B cell (primary cell): ENCODE measurements at regions not wholly inside any gene's neighbourhood (a gene's known extent, or its start where the extent isn't known, plus 50 kb on each side); places are given as distances from the start of the nearest gene placed in this dataset.

Source experiments
- ATAC-seq: fragments of 200-7000 bp; cut with Tn5 transposase; one replicate; pipeline ENCODE4 v1.10.0; 2021; ENCODE audit warnings: low read depth, mild to moderate bottlenecking, moderate number of reproducible peaks, moderate library complexity
- CTCF ChIA-PET: fragments of 350-600 bp; sonication (Branson Sonifier 250); formaldehyde crosslinking; loops from one replicate; lab custom pipeline; 2021; ENCODE audit warnings: antibody characterized with exemption, inconsistent platforms; lab: Charles Lee
- POLR2A ChIA-PET: fragments of 350-600 bp; sonication (Branson Sonifier 250); formaldehyde crosslinking; loops from one replicate; lab custom pipeline; 2021; ENCODE audit warnings: antibody characterized with exemption; lab: Charles Lee
- DNase-seq: peaks from one replicate; pipeline ENCODE4 v3.0.0; 2013
- H2AFZ ChIP-seq: 2 replicates; pipeline ENCODE4 v1.6.1; 2012; ENCODE audit warnings: mild to moderate bottlenecking, low read depth, low read length; ENCODE audit not compliant: insufficient read depth, poor library complexity, severe bottlenecking
- H3K27ac ChIP-seq, 2 donors: 1 replicate in 1 of 2; 2 replicates in 1 of 2; pipeline ENCODE4 v1.5.1; 2012 to 2013; ENCODE audit warnings: low read length in 2 of 2, mild to moderate bottlenecking in 2 of 2, moderate library complexity in 1 of 2
- H3K27me3 ChIP-seq, 4 experiments: fragments of 200-600 bp in 1 of 4; sonication (generic) in 1 of 4; replicated peaks in 1 of 4; 1 replicate in 2 of 4; 2 replicates in 2 of 4; pipeline versions ENCODE4 v1.6.1 to v1.7.0; 2013 to 2016; ENCODE audit warnings: low read length in 3 of 4, mild to moderate bottlenecking in 2 of 4, mixed read lengths in 1 of 4, moderate library complexity in 1 of 4; ENCODE audit not compliant: insufficient read depth in 4 of 4, control insufficient read depth in 3 of 4; ENCODE audit errors: control extremely low read depth in 1 of 4
- H3K36me3 ChIP-seq, 2 experiments: replicated peaks in 1 of 2; 1 replicate in 1 of 2; 2 replicates in 1 of 2; pipeline versions ENCODE4 v1.6.1 to v1.7.1; 2013; ENCODE audit warnings: low read length in 1 of 2; ENCODE audit not compliant: insufficient read depth in 2 of 2, control insufficient read depth in 1 of 2; ENCODE audit errors: control extremely low read depth in 1 of 2, extremely low read depth in 1 of 2
- H3K4me1 ChIP-seq, 2 donors: fragments of 200-600 bp in 1 of 2; sonication (generic) in 1 of 2; 1 replicate in 1 of 2; 2 replicates in 1 of 2; pipeline versions ENCODE4 v1.5.1 to v1.6.1; 2013 to 2017; ENCODE audit warnings: low read length in 2 of 2; ENCODE audit not compliant: control insufficient read depth in 2 of 2, insufficient read depth in 2 of 2
- H3K4me2 ChIP-seq: replicated peaks from 2 replicates; pipeline ENCODE3; 2012; ENCODE audit warnings: mild to moderate bottlenecking, low read depth, low read length; ENCODE audit not compliant: poor library complexity, severe bottlenecking
- H3K4me3 ChIP-seq, 5 experiments: fragments of 200-600 bp in 1 of 5; sonication (generic) in 1 of 5; 1 replicate in 3 of 5; 2 replicates in 2 of 5; pipeline versions ENCODE4 v1.5.1 to v1.7.0; 2011 to 2016; ENCODE audit warnings: low read length in 4 of 5, mild to moderate bottlenecking in 4 of 5, low read depth in 2 of 5, control low read depth in 1 of 5, moderate library complexity in 1 of 5; ENCODE audit not compliant: insufficient read depth in 1 of 5; ENCODE audit errors: control extremely low read depth in 1 of 5, extremely low read depth in 1 of 5
- H3K79me2 ChIP-seq: fragments of 200-600 bp; sonication (generic); one replicate; pipeline ENCODE4 v1.6.0; 2016; ENCODE audit warnings: low read length; ENCODE audit not compliant: control insufficient read depth, insufficient read depth
- H3K9ac ChIP-seq: fragments of 200-600 bp; sonication (generic); 2 replicates; pipeline ENCODE4 v1.6.1; 2017; ENCODE audit warnings: mild to moderate bottlenecking, low read length, moderate library complexity
- H3K9me3 ChIP-seq, 3 donors: one replicate each; pipeline versions ENCODE4 v1.6.1 to v1.7.1; 2013; ENCODE audit warnings: low read length in 2 of 3; ENCODE audit not compliant: control insufficient read depth in 2 of 3, insufficient read depth in 1 of 3; ENCODE audit errors: control extremely low read depth in 1 of 3
- H4K20me1 ChIP-seq: 2 replicates; pipeline ENCODE4 v1.6.0; 2012; ENCODE audit warnings: mild to moderate bottlenecking, low read length; ENCODE audit not compliant: insufficient read depth, control insufficient read depth, poor library complexity, severe bottlenecking
- H3K27ac Mint-ChIP-seq: one replicate; pipeline ENCODE4 v1.8.0; 2021; ENCODE audit warnings: mixed read lengths
- H3K27me3 Mint-ChIP-seq: one replicate; pipeline ENCODE4 v1.8.0; 2021; ENCODE audit warnings: mixed read lengths
- H3K4me1 Mint-ChIP-seq: one replicate; pipeline ENCODE4 v1.8.0; 2021; ENCODE audit warnings: mixed read lengths
- H3K4me3 Mint-ChIP-seq: one replicate; pipeline ENCODE4 v1.8.0; 2021; ENCODE audit warnings: mixed read lengths
- H3K9me3 Mint-ChIP-seq: one replicate; pipeline ENCODE4 v1.8.0; 2022; ENCODE audit warnings: mixed read lengths; ENCODE audit not compliant: insufficient read depth
- CTCF ChIP-seq: fragments of 200-600 bp; IDR thresholded peaks from one replicate; pipeline ENCODE4 v1.8.0; 2022; ENCODE audit warnings: antibody characterized with exemption, mild to moderate bottlenecking
- EZH2 ChIP-seq: IDR thresholded peaks from 2 replicates; pipeline ENCODE4 v1.6.1; 2012; ENCODE audit warnings: borderline replicate concordance, low read depth, mild to moderate bottlenecking, moderate library complexity, low read length; ENCODE audit not compliant: insufficient read depth, poor library complexity, severe bottlenecking
- WGBS: methylation state at CpG from one replicate; pipeline ENCODE4 v1.1.5; 2013; ENCODE audit warnings: missing lambda C conversion rate; ENCODE audit not compliant: insufficient coverage; 5-methylcytosine and 5-hydroxymethylcytosine counted together
- intact Hi-C: fragments of 100-400 bp; cut with micrococcal nuclease; formaldehyde crosslinking; loops from one replicate; pipeline ENCODE4 v1.10.0; 2022

- POLR2A ChIA-PET = no interaction called here
These were observed 330.5 kb downstream of the TFAP2A start for GRCh38 chr6:10084111-10084986.

More at GRCh38 chr6:10084111-10084986, 330.5 kb downstream of the TFAP2A start:
- peaks cover 4% of the 10 kb centered on the region for H3K27me3 Mint-ChIP-seq
- H4K20me1 ChIP-seq = no peaks in the 10 kb centered on the region
- peaks cover 0 to 3% (median 0%) of the 10 kb centered on the region in 3 donors for H3K9me3 ChIP-seq
- H2AFZ ChIP-seq = no peak overlapping the region
- H3K9me3 Mint-ChIP-seq = no peaks in the 10 kb centered on the region
- no peak overlapping the region for H3K27ac Mint-ChIP-seq
- CTCF ChIA-PET = no interaction called here
- no peak for TF ChIP-seq CTCF
- no peak for TF ChIP-seq EZH2
- H3K4me1 Mint-ChIP-seq = no peaks in the 10 kb centered on the region
- no peaks in the 10 kb centered on the region for H3K27me3 ChIP-seq
- no peak overlapping the region for H3K9ac ChIP-seq
- no peak overlapping the region for H3K4me3 ChIP-seq
- no peak overlapping the region for H3K4me2 ChIP-seq
- ATAC-seq (no peak), DNase-seq (no peak)
- H3K27ac ChIP-seq = no peak overlapping the region
- H3K79me2 ChIP-seq = no peaks in the 10 kb centered on the region
- 88% methylated on average over 11 of the region's 14 CpGs for WGBS
- H3K36me3 ChIP-seq = no peaks in the 10 kb centered on the region
- intact Hi-C loops = no loop called here
- no peak overlapping the region for H3K4me3 Mint-ChIP-seq
- H3K4me1 ChIP-seq = no peaks in the 10 kb centered on the region
